Parathyroid adenoma (tissue), 2 donors: ENCODE measurements at regions not wholly inside any gene's neighbourhood (a gene's known extent, or its start where the extent isn't known, plus 50 kb on each side); places are given as distances from the start of the nearest gene placed in this dataset.

ENCODE experiments used
- H2AFZ ChIP-seq: fragments of 300-600 bp; sonication (generic); one replicate; pipeline ENCODE4 v1.7.0; 2017; ENCODE audit warnings: antibody characterized with exemption, mild to moderate bottlenecking
- H3K27ac ChIP-seq: fragments of 300-600 bp; sonication (generic); one replicate; pipeline ENCODE4 v1.7.0; 2017
- H3K27me3 ChIP-seq: fragments of 300-600 bp; sonication (generic); one replicate; pipeline ENCODE4 v1.7.0; 2017; ENCODE audit warnings: low read length; ENCODE audit not compliant: control insufficient read depth, insufficient read depth
- H3K36me3 ChIP-seq: fragments of 300-600 bp; sonication (generic); one replicate; pipeline ENCODE4 v1.7.0; 2017; ENCODE audit warnings: low read length; ENCODE audit not compliant: control insufficient read depth, insufficient read depth
- H3K4me1 ChIP-seq: fragments of 300-600 bp; sonication (generic); one replicate; pipeline ENCODE4 v1.7.0; 2017; ENCODE audit warnings: control low read depth
- H3K4me2 ChIP-seq: fragments of 300-600 bp; sonication (generic); one replicate; pipeline ENCODE4 v1.7.0; 2017; ENCODE audit warnings: low read length
- H3K4me3 ChIP-seq: fragments of 300-600 bp; sonication (generic); one replicate; pipeline ENCODE4 v1.7.0; 2017; ENCODE audit warnings: low read depth, low read length
- H3K79me2 ChIP-seq: fragments of 300-600 bp; sonication (generic); one replicate; pipeline ENCODE4 v1.7.0; 2017; ENCODE audit warnings: control low read depth
- H3K9ac ChIP-seq: fragments of 300-600 bp; sonication (generic); one replicate; pipeline ENCODE4 v1.7.0; 2017; ENCODE audit warnings: mild to moderate bottlenecking
- H3K9me3 ChIP-seq: fragments of 300-600 bp; sonication (generic); one replicate; pipeline ENCODE4 v1.7.0; 2017; ENCODE audit warnings: low read length; ENCODE audit not compliant: control insufficient read depth
- CTCF ChIP-seq: fragments of 300-600 bp; sonication (generic); IDR thresholded peaks from one replicate; pipeline ENCODE4 v1.7.0; 2017; ENCODE audit warnings: antibody characterized with exemption, mild to moderate bottlenecking
- donor health status: primary hyperparathyroidism.

- H3K9me3 ChIP-seq, result no peaks in the 10 kb centered on the region
- no peak overlapping the region for H3K4me2 ChIP-seq
- H2AFZ ChIP-seq, result no peak overlapping the region
- no peak overlapping the region for H3K9ac ChIP-seq
- H3K27me3 ChIP-seq, result no peaks in the 10 kb centered on the region
- H3K36me3 ChIP-seq, result no peaks in the 10 kb centered on the region
- no peaks in the 10 kb centered on the region for H3K79me2 ChIP-seq
- H3K4me1 ChIP-seq, result peaks cover 4% of the 10 kb centered on the region
- H3K4me3 ChIP-seq, result no peak overlapping the region
- no peak overlapping the region for H3K27ac ChIP-seq
- no peak for TF ChIP-seq CTCF
These were observed 173.4 kb upstream of the SESN3 start for GRCh38 chr11:95404370-95404769.

- Histone ChIP-seq H2AFZ (no peak overlapping the region), H3K36me3 (no peaks in the 10 kb centered on the region), H3K4me2 (no peak overlapping the region), H3K4me3 (no peak overlapping the region), H3K4me1 (no peaks in the 10 kb centered on the region), H3K27ac (no peak overlapping the region), H3K9ac (no peak overlapping the region), H3K27me3 (no peaks in the 10 kb centered on the region), H3K9me3 (no peaks in the 10 kb centered on the region), H3K79me2 (no peaks in the 10 kb centered on the region)
- no peak for TF ChIP-seq CTCF
These were observed 167.6 kb upstream of the SESN3 start for GRCh38 chr11:95398437-95399112.

- Histone ChIP-seq H3K4me3 (no peak overlapping the region), H2AFZ (no peak overlapping the region), H3K36me3 (no peaks in the 10 kb centered on the region), H3K4me1 (no peaks in the 10 kb centered on the region), H3K27ac (no peak overlapping the region), H3K9me3 (no peaks in the 10 kb centered on the region), H3K27me3 (no peaks in the 10 kb centered on the region), H3K9ac (no peak overlapping the region), H3K79me2 (no peaks in the 10 kb centered on the region), H3K4me2 (no peak overlapping the region)
- TF ChIP-seq CTCF, result no peak
These were observed 161.6 kb upstream of the SESN3 start for GRCh38 chr11:95392644-95393043.

- H3K4me1 ChIP-seq, result no peaks in the 10 kb centered on the region
- no peak overlapping the region for H3K4me3 ChIP-seq
- H3K27ac ChIP-seq, result no peak overlapping the region
- no peak for TF ChIP-seq CTCF
- H3K79me2 ChIP-seq, result no peaks in the 10 kb centered on the region
- no peak overlapping the region for H2AFZ ChIP-seq
- no peaks in the 10 kb centered on the region for H3K9me3 ChIP-seq
- no peaks in the 10 kb centered on the region for H3K27me3 ChIP-seq
- H3K36me3 ChIP-seq, result no peaks in the 10 kb centered on the region
- H3K9ac ChIP-seq, result no peak overlapping the region
- no peak overlapping the region for H3K4me2 ChIP-seq
These were observed 158.4 kb upstream of the SESN3 start for GRCh38 chr11:95389427-95389826.

- Histone ChIP-seq H3K79me2 (no peaks in the 10 kb centered on the region), H3K4me1 (no peaks in the 10 kb centered on the region), H3K4me3 (no peak overlapping the region), H3K27ac (no peak overlapping the region), H3K4me2 (no peak overlapping the region), H2AFZ (no peak overlapping the region), H3K36me3 (no peaks in the 10 kb centered on the region), H3K27me3 (no peaks in the 10 kb centered on the region), H3K9me3 (no peaks in the 10 kb centered on the region), H3K9ac (no peak overlapping the region)
- TF ChIP-seq CTCF, result no peak
These were observed 157.1 kb upstream of the SESN3 start for GRCh38 chr11:95388086-95388485.
